ENCODE measurements at regions not wholly inside any gene's neighbourhood (a gene's known extent, or its start where the extent isn't known, plus 50 kb on each side); places are given as distances from the start of the nearest gene placed in this dataset.

- TF ChIP-seq LCORL (IDR thresholded peaks at IDR 0.05) (no peak), LCORL (CRISPR knock-in tag; IDR thresholded peaks at IDR 0.05) (no peak), NCOA2 (CRISPR knock-in tag; IDR thresholded peaks at IDR 0.05) (no peak)
Measured at GRCh38 chr10:128411643-128412042, 285.4 kb upstream of the MKI67 start (continued).

GRCh38 chr10:128414568-128414967, 288.3 kb upstream of the MKI67 start:
- ATAC-seq (no peak), FAIRE-seq (no peak), DNase-seq (ENCODE audit: low spot score) (no peak)
- no peak overlapping the region for H3K9ac ChIP-seq (ENCODE audit: insufficient read depth, low read depth, low read length)
- intact Hi-C loops (cut with micrococcal nuclease; ENCODE audit: unreplicated experiment), result no loop called here
- no peak overlapping the region for H3K4me2 ChIP-seq (ENCODE audit: low read depth, low read length)
- H3K79me2 ChIP-seq (ENCODE audit: insufficient read depth, low read length), result no peaks in the 10 kb centered on the region
- H3K4me1 ChIP-seq (ENCODE audit: insufficient read depth, low read length), result no peaks in the 10 kb centered on the region
- no peak overlapping the region for H2AFZ ChIP-seq (ENCODE audit: low read length)
- in situ Hi-C loops (cut with HindIII; ENCODE audit: extremely low pct_ligation_motif_present, low pct_unique_long_range_greater_than_20kb), result no loop called here
- no peaks in the 10 kb centered on the region for H3K36me3 ChIP-seq (replicated peaks in 1 of 2; ENCODE audit: control insufficient read depth in 1 of 2, insufficient read depth in 2 of 2, low read length in 2 of 2)
- ChIA-PET POLR2A (no interaction called here), CTCF (ENCODE audit: low intra/inter-chr PET ratio, low total read pairs) (no interaction called here)
- H3K9me3 ChIP-seq (ENCODE audit: low read length), result no peaks in the 10 kb centered on the region
- 48% methylated on average over 5 of the region's 5 CpGs for WGBS (ENCODE audit: low lambda C conversion rate)
- no peaks in the 10 kb centered on the region for H4K20me1 ChIP-seq (ENCODE audit: insufficient read depth, low read length)
- H3K4me3 ChIP-seq (replicated peaks in 1 of 3; ENCODE audit: insufficient read depth in 1 of 3, low read depth in 2 of 3, low read length in 3 of 3), result no peak overlapping the region
- no TSS peak for BruUV-seq (replicated peaks)
- H3K27me3 ChIP-seq (ENCODE audit: control insufficient read depth in 1 of 2, insufficient read depth in 2 of 2, low read length in 2 of 2), result 0 out of 5 replicates have a peak, but pooled peaks cover 0 to 6% of the 10 kb centered on the region in 2 experiments
- no peak overlapping the region for H3K27ac ChIP-seq (ENCODE audit: extremely low read length, insufficient read depth, low read length)
- no peak for TF ChIP-seq SNAPC2 (CRISPR knock-in tag; IDR thresholded peaks at IDR 0.05)
- TF ChIP-seq ZBTB7B (CRISPR knock-in tag; IDR thresholded peaks at IDR 0.05), result no peak
- no peak for TF ChIP-seq RNF219 (CRISPR knock-in tag; IDR thresholded peaks at IDR 0.05)
- no peak for TF ChIP-seq FOXA3 (CRISPR knock-in tag; IDR thresholded peaks at IDR 0.05)
- TF ChIP-seq ZNF121 (CRISPR knock-in tag; IDR thresholded peaks at IDR 0.05), result no peak
- no peak for TF ChIP-seq ZNF703 (CRISPR knock-in tag; IDR thresholded peaks at IDR 0.05; ENCODE audit: borderline replicate concordance)
- TF ChIP-seq ZNF639 (CRISPR knock-in tag; conservative IDR thresholded peaks at IDR 0.05), result no peak
- TF ChIP-seq ZC3H13 (CRISPR knock-in tag; IDR thresholded peaks at IDR 0.05), result no peak
- no peak for TF ChIP-seq HMG20B (CRISPR knock-in tag; conservative IDR thresholded peaks at IDR 0.05)

Measured in HepG2 (cell line).